Endothelial cell (in vitro differentiated cells): ENCODE measurements at regions not wholly inside any gene's neighbourhood (a gene's known extent, or its start where the extent isn't known, plus 50 kb on each side); places are given as distances from the start of the nearest gene placed in this dataset.

Source experiments
- DNase-seq: peaks from one replicate; pipeline ENCODE4 v3.0.0; 2021; ENCODE audit warnings: low spot score
- H3K27ac Mint-ChIP-seq: one replicate; pipeline ENCODE4 v1.8.0; 2021; ENCODE audit warnings: mixed read lengths, inconsistent platforms; ENCODE audit not compliant: unreplicated experiment
- H3K27me3 Mint-ChIP-seq: one replicate; pipeline ENCODE4 v1.8.0; 2021; ENCODE audit warnings: mild to moderate bottlenecking, moderate library complexity, mixed read lengths, inconsistent platforms; ENCODE audit not compliant: unreplicated experiment
- H3K36me3 Mint-ChIP-seq: one replicate; pipeline ENCODE4 v1.8.0; 2021; ENCODE audit warnings: mild to moderate bottlenecking, low read depth, mixed read lengths, inconsistent platforms; ENCODE audit not compliant: unreplicated experiment
- H3K4me1 Mint-ChIP-seq: one replicate; pipeline ENCODE4 v1.8.0; 2021; ENCODE audit warnings: mild to moderate bottlenecking, mixed read lengths, inconsistent platforms; ENCODE audit not compliant: unreplicated experiment
- H3K4me3 Mint-ChIP-seq: one replicate; pipeline ENCODE4 v1.8.0; 2021; ENCODE audit warnings: mild to moderate bottlenecking, mixed read lengths, inconsistent platforms; ENCODE audit not compliant: unreplicated experiment
- H3K9me3 Mint-ChIP-seq: one replicate; pipeline ENCODE4 v1.8.0; 2021; ENCODE audit warnings: mixed read lengths, inconsistent platforms; ENCODE audit not compliant: unreplicated experiment
- CTCF ChIP-seq: fragments of 200-600 bp; sonication (generic); IDR thresholded peaks from one replicate; pipeline ENCODE4 v1.5.0; 2021; ENCODE audit warnings: antibody characterized with exemption; ENCODE audit not compliant: unreplicated experiment

- TF ChIP-seq CTCF = no peak
- no peaks in the 10 kb centered on the region for H3K36me3 Mint-ChIP-seq
- H3K4me3 Mint-ChIP-seq = no peak overlapping the region
- DNase-seq = no peak
- no peak overlapping the region for H3K27ac Mint-ChIP-seq
- peaks cover 2% of the 10 kb centered on the region for H3K27me3 Mint-ChIP-seq
- no peaks in the 10 kb centered on the region for H3K4me1 Mint-ChIP-seq
- H3K9me3 Mint-ChIP-seq = no peaks in the 10 kb centered on the region
Measured at GRCh38 chr6:169982461-169983386, 231.3 kb downstream of the ERMARD start.

- H3K4me1 Mint-ChIP-seq = no peaks in the 10 kb centered on the region
Measured at GRCh38 chr6:169981969-169982368, 230.5 kb downstream of the ERMARD start.

GRCh38 chr6:169981568-169981967 is 230.1 kb downstream of the ERMARD start:
- Mint-ChIP-seq H3K4me3 (no peak overlapping the region), H3K27me3 (peaks cover 2% of the 10 kb centered on the region)

More at GRCh38 chr6:169981969-169982368, 230.5 kb downstream of the ERMARD start:
- H3K27ac Mint-ChIP-seq = no peak overlapping the region
- H3K36me3 Mint-ChIP-seq = no peaks in the 10 kb centered on the region
- no peak for TF ChIP-seq CTCF
- DNase-seq = no peak
- no peaks in the 10 kb centered on the region for H3K9me3 Mint-ChIP-seq
- no peak overlapping the region for H3K4me3 Mint-ChIP-seq
- peaks cover 2% of the 10 kb centered on the region for H3K27me3 Mint-ChIP-seq

GRCh38 chr6:169980826-169981450 is 229.5 kb downstream of the ERMARD start:
- Mint-ChIP-seq H3K27ac (no peak overlapping the region), H3K36me3 (no peaks in the 10 kb centered on the region), H3K4me1 (no peaks in the 10 kb centered on the region), H3K4me3 (no peak overlapping the region), H3K9me3 (no peaks in the 10 kb centered on the region), H3K27me3 (peaks cover 2% of the 10 kb centered on the region)
- DNase-seq = no peak
- TF ChIP-seq CTCF = no peak

More at GRCh38 chr6:169981568-169981967, 230.1 kb downstream of the ERMARD start:
- Mint-ChIP-seq H3K9me3 (no peaks in the 10 kb centered on the region), H3K36me3 (no peaks in the 10 kb centered on the region), H3K27ac (no peak overlapping the region), H3K4me1 (no peaks in the 10 kb centered on the region)
- DNase-seq = no peak
- TF ChIP-seq CTCF = no peak
